ENCODE measurements at regions not wholly inside any gene's neighbourhood (a gene's known extent, or its start where the extent isn't known, plus 50 kb on each side); places are given as distances from the start of the nearest gene placed in this dataset.

GRCh38 chr9:13896047-13896446, 417.9 kb downstream of the NFIB start:
- DNase-seq = no peak

DNA sequence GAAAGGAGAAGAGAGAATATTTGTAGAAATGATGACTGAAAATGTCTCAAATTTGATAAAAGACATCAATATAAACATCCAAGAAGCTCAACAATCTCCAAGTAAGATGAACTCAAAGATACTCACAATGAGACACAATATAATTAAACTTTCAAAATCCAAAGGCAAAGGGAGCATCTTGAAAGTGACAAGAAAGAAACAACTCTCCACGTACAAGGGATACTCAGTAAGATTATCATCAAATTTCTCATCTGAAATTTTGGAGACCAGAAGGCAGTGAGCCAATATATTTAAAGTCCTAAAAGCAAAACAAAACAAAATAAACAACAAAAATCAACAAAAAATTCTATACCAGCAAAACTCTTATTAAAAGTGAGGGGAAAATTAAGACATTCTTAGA, 428.7 kb downstream of the NFIB start:
- no peak for DNase-seq

- no peak for DNase-seq
These were observed 434.0 kb downstream of the NFIB start for GRCh38 chr9:13879981-13880380.

DNA sequence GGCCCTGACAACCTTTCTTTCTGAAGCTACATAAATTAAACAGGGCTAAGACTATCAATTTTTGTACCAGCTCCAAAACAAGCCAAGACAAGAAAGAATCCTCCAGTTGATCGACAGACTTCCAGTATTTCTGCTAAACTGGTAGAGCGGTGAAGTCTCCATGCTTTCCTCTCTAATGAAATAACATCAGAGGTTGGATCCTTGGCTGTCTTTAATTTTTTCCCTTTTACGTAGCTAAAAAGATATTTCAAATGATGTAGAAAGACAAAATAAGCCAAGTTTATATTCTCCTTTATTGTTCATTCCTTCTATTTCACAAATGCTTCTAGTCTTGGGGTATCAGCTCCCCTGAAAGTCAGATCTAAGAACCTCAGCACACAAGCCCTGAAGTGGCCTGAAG, 434.9 kb downstream of the NFIB start:
- DNase-seq = no peak

- no peak for DNase-seq
These were observed 435.7 kb downstream of the NFIB start for GRCh38 chr9:13878241-13878711.

DNA sequence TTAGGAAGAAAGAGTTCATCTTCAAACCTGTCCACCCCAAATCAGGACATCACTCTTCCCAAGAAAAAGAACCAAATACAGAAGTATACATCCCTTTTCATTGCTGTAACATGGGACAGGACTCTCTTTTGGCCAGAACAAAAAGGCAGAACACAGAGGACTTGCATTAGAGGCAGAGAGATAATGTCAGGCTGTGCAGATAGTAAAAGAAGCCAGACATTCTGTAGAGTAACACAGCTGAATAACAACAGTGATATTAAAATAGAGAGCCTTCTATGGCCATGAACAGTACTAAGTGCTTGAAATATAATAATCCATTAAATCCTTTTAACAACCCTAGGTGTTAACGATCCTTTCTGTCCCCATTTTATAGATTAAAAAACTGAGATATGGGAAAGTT, 437.2 kb downstream of the NFIB start:
- no peak for DNase-seq

GRCh38 chr9:13873203-13873602, 440.7 kb downstream of the NFIB start:
- DNase-seq = no peak

- no peak for DNase-seq
These were observed 445.6 kb downstream of the NFIB start for GRCh38 chr9:13868336-13868735.

- DNase-seq = no peak
These were observed 448.1 kb downstream of the NFIB start for GRCh38 chr9:13865869-13866268.

- DNase-seq = peak; percentile 91
These were observed 450.8 kb downstream of the NFIB start for GRCh38 chr9:13863112-13863511.

GRCh38 chr9:13862654-13863053, 451.3 kb downstream of the NFIB start:
- DNase-seq = peak; percentile 51

- no peak for DNase-seq
These were observed 452.8 kb downstream of the NFIB start for GRCh38 chr9:13860946-13861640.

DNA sequence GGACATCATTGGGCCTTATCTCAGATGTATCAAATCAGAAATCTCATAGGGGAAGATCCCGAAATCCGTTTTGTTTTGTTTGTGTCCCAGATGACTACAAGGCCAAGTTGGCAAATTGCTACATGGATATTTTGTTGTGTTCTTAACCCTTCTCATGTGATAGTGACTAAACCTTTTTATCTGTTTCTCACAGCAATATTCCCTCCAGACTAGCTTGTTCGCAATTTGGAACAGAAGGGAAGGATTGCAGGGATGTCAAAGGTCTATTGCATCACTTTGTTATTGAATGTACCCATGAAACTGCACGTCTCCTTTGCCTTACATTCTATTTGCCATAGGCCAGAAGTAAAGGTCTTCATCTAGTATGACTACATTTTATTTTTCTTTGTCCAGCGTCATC, 453.9 kb downstream of the NFIB start:
- no peak for DNase-seq

- DNase-seq = no peak
These were observed 456.4 kb downstream of the NFIB start for GRCh38 chr9:13857521-13857920.

DNA sequence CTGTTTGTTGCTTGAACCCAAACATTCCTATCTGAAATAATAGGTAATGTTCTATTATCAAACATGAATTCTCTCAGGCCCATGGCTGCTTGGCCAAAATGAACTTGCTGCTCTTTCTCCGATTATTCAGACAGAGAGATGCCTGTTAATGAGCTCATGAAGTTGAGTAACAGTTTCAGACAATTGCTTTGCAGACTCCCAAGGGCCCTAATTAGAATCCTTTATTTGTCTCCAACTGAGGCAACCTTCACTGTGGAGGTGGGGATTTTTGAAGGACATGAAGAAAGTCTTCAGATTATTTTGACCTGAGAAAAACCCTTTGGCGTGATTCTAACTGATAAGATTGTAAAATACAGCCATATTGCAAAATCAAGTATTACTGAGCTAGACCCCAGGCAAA, 466.7 kb downstream of the NFIB start:
- no peak for DNase-seq

DNA sequence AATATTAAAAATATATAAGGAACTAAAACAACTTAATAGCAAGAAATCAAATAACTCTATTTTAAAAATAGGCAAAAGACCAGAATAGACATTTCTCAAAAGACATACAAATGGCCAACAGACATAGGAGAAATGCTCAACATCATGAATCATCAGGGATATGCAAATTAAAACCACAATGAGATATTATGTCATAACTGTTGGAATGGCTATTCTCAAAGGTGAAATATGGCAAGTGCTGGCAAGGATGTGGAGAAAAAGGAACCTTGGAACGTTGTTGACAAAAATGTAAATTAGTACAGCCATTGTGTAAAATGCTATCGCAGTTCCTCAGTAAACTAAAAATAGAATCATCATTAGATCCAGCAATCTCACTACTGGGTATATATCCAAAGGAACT, 468.5 kb downstream of the NFIB start:
- no peak for DNase-seq

DNA sequence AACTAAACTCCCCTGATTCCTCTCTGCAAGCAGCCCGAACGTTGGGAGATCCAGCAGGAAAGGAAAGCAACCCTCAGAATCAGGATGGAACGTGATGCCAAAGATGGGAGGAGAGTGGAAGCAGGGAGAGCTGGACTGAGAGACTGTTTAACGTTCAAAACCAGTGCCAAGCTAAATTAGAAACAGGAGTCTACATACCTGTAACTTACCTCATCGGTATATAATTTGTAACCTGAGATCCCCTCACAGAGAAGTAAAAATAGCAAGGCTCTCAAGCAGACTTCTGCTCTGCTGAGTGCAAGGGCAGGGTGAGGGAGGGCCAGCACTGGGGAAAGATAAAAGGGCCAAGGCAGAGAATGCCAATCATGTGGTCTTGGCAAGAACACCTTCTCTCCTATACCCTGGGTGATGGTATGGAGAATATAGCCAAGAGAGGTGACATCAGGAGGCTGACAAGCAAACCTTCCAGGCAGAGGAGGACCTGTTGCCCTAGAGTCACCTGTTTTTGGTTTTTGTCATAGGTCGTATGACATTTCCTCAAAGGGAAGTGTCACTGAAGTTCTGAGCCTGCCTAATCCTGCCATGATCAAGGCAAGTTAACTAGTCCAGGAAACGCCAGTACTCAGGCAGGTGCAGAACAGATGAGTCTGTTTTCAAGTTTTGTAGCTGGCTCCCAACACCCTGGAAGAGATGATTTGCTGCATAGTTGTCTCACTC, 472.0 kb downstream of the NFIB start:
- DNase-seq = peak; percentile 47

GRCh38 chr9:13832446-13832845, 481.5 kb downstream of the NFIB start:
- no peak for DNase-seq

GRCh38 chr9:13823026-13823425, 490.9 kb downstream of the NFIB start:
- DNase-seq = no peak

- no peak for DNase-seq
These were observed 496.1 kb downstream of the NFIB start for GRCh38 chr9:13817754-13818278.

DNA sequence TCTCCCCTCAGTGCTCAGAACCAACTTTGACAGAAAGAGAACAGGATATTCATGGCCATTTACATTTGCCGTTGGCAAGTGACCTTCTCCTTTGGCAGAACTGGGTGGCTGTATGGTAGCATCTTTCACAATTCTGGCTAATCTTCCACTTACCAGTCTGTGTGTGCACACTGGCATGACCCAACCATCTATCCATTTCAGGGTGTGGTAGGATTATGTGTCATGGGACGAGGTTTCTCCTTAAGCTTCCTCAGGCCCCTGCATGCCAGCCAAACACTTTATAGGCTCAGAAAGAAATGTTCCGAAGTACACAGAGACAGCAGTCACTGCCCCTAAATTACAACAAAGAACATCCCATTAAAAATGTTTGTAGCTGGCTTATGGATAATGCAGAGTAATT, 497.1 kb downstream of the NFIB start:
- DNase-seq = no peak

GRCh38 chr9:13814647-13815400, 499.1 kb downstream of the NFIB start:
- DNase-seq = no peak

DNA sequence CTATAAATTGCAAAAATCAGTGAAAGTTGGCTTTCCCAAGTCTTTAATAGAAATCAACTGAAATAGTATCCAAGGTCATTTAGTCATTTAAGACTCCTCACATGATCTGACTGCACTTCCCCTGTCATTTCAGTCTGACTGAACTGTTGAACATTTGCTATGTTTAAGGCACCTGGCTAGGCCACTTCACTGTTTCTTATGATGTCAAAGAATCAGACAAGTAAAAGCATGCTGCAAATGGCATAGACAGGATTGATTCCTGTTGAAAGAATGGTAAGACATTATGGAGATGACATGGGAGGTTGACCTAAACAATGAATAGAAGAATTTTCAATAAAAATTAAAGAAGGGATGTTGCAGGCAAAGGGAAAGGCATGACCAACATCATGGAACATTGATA, 502.1 kb downstream of the NFIB start:
- no peak for DNase-seq

DNA sequence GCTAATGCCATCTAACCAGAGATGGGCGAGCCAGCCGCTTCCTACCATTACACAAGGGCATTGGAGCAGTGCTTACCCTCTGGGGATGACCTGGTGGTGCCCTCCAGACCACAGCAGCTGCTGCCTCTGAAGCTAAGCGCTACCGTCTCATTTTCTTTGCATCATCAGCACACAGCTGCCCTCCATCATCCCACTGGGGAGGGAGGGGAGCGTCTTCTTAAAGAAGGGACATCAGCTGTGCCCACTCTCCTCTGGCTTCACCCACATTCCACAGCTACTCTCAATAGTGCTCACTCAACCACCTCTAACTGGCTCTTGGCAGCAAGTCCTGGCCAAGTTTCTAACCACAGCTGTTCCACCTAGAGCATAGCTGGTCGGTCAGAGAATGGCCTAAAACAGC, 503.4 kb downstream of the NFIB start:
- peak; percentile 84 for DNase-seq
